Activated CD4-positive, alpha-beta T cell treated with anti-CD3 and anti-CD28 coated beads for 36 hours (primary cell): ENCODE measurements at regions not wholly inside any gene's neighbourhood (a gene's known extent, or its start where the extent isn't known, plus 50 kb on each side); places are given as distances from the start of the nearest gene placed in this dataset.

Source experiments
- ATAC-seq: fragments of 200-7000 bp; cut with Tn5 transposase; one replicate; pipeline ENCODE4 v1.10.0; 2021; ENCODE audit warnings: mild to moderate bottlenecking, moderate library complexity
- CTCF ChIA-PET: fragments of 350-600 bp; sonication (Branson Sonifier 250); formaldehyde crosslinking; loops from one replicate; lab custom pipeline; 2021; ENCODE audit warnings: antibody characterized with exemption; lab: Charles Lee
- POLR2A ChIA-PET: fragments of 350-600 bp; sonication (Branson Sonifier 250); formaldehyde crosslinking; loops from one replicate; lab custom pipeline; 2021; ENCODE audit warnings: antibody characterized with exemption, inconsistent platforms; lab: Charles Lee
- DNase-seq: peaks from one replicate; pipeline ENCODE4 v3.0.0-alpha.2; 2020
- H3K27ac Mint-ChIP-seq: one replicate; pipeline ENCODE4 v1.8.0; 2021; ENCODE audit warnings: mixed read lengths
- H3K27me3 Mint-ChIP-seq: one replicate; pipeline ENCODE4 v1.8.0; 2021; ENCODE audit warnings: mixed read lengths
- H3K36me3 Mint-ChIP-seq: one replicate; pipeline ENCODE4 v1.8.0; 2021; ENCODE audit warnings: low read depth, mixed read lengths
- H3K4me1 Mint-ChIP-seq: one replicate; pipeline ENCODE4 v1.8.0; 2021; ENCODE audit warnings: mixed read lengths
- H3K4me3 Mint-ChIP-seq: one replicate; pipeline ENCODE4 v1.8.0; 2021; ENCODE audit warnings: mild to moderate bottlenecking, moderate library complexity, mixed read lengths
- H3K9me3 Mint-ChIP-seq: one replicate; pipeline ENCODE4 v1.8.0; 2021; ENCODE audit warnings: low read depth, mixed read lengths
- intact Hi-C, 2 experiments: fragments of 100-400 bp; cut with DNase I in 1 of 2; cut with micrococcal nuclease in 1 of 2; formaldehyde crosslinking; loops; one replicate each; pipeline versions ENCODE4 v1.14.2 to v1.15.1; 2022 to 2024; cut with DNase I, micrococcal nuclease

- POLR2A ChIA-PET = no interaction called here
- ATAC-seq = no peak
- Mint-ChIP-seq H3K4me3 (no peak overlapping the region), H3K36me3 (no peaks in the 10 kb centered on the region), H3K27me3 (peaks cover 10% of the 10 kb centered on the region), H3K9me3 (no peaks in the 10 kb centered on the region), H3K4me1 (no peaks in the 10 kb centered on the region), H3K27ac (no peak overlapping the region)
- no peak for DNase-seq
- CTCF ChIA-PET = no interaction called here
- intact Hi-C loops = no loop called here
These were observed 70.2 kb upstream of the PDE4B start for GRCh38 chr1:65722461-65722860.

- Mint-ChIP-seq H3K9me3 (no peaks in the 10 kb centered on the region), H3K36me3 (no peaks in the 10 kb centered on the region)
- CTCF ChIA-PET = interaction anchor here (0.8 to 1.2 kb wide), 2 partner anchors 8 to 37 kb away, joined by 3 to 5 read pairs; no protein-coding TSS in a partner anchor
These were observed 68.5 kb upstream of the PDE4B start for GRCh38 chr1:65724151-65724550.

GRCh38 chr1:65725064-65725463 is 67.6 kb upstream of the PDE4B start:
- Mint-ChIP-seq H3K9me3 (no peaks in the 10 kb centered on the region), H3K4me1 (no peaks in the 10 kb centered on the region), H3K27ac (no peak overlapping the region), H3K4me3 (no peak overlapping the region), H3K36me3 (no peaks in the 10 kb centered on the region), H3K27me3 (peaks cover 16% of the 10 kb centered on the region)
- ChIA-PET CTCF (interaction anchor here (0.8 to 1.2 kb wide), 2 partner anchors 9 to 38 kb away, joined by 3 to 5 read pairs; no protein-coding TSS in a partner anchor), POLR2A (no interaction called here)
- DNase-seq = no peak
- intact Hi-C loops = no loop called here
- no peak for ATAC-seq

More at GRCh38 chr1:65724151-65724550, 68.5 kb upstream of the PDE4B start:
- H3K27me3 Mint-ChIP-seq = peaks cover 16% of the 10 kb centered on the region
- POLR2A ChIA-PET = no interaction called here
- no peak for DNase-seq
- intact Hi-C loops = no loop called here
- H3K27ac Mint-ChIP-seq = no peak overlapping the region
- H3K4me3 Mint-ChIP-seq = no peak overlapping the region
- ATAC-seq = no peak
- H3K4me1 Mint-ChIP-seq = no peaks in the 10 kb centered on the region

- H3K27me3 Mint-ChIP-seq = peaks cover 20% of the 10 kb centered on the region
- no peaks in the 10 kb centered on the region for H3K4me1 Mint-ChIP-seq
- no peak overlapping the region for H3K27ac Mint-ChIP-seq
- POLR2A ChIA-PET = no interaction called here
- CTCF ChIA-PET = no interaction called here
- no peaks in the 10 kb centered on the region for H3K36me3 Mint-ChIP-seq
- no peaks in the 10 kb centered on the region for H3K9me3 Mint-ChIP-seq
- no peak for DNase-seq
- intact Hi-C loops = no loop called here
- H3K4me3 Mint-ChIP-seq = no peak overlapping the region
- no peak for ATAC-seq
These were observed 64.2 kb upstream of the PDE4B start for GRCh38 chr1:65728504-65728903.

GRCh38 chr1:65729259-65729658 is 63.4 kb upstream of the PDE4B start:
- Mint-ChIP-seq H3K36me3 (no peaks in the 10 kb centered on the region), H3K4me3 (no peak overlapping the region), H3K27ac (no peak overlapping the region), H3K27me3 (peaks cover 20% of the 10 kb centered on the region), H3K4me1 (no peaks in the 10 kb centered on the region), H3K9me3 (no peaks in the 10 kb centered on the region)
- ChIA-PET CTCF (no interaction called here), POLR2A (no interaction called here)
- ATAC-seq (no peak), DNase-seq (no peak)
- intact Hi-C loops = no loop called here

- DNase-seq (no peak), ATAC-seq (no peak)
- no peak overlapping the region for H3K4me3 Mint-ChIP-seq
- H3K36me3 Mint-ChIP-seq = no peaks in the 10 kb centered on the region
- intact Hi-C loops = no loop called here
- H3K27me3 Mint-ChIP-seq = peaks cover 5% of the 10 kb centered on the region
- no peak overlapping the region for H3K27ac Mint-ChIP-seq
- peaks cover 2% of the 10 kb centered on the region for H3K9me3 Mint-ChIP-seq
- no peaks in the 10 kb centered on the region for H3K4me1 Mint-ChIP-seq
- CTCF ChIA-PET = no interaction called here
- POLR2A ChIA-PET = no interaction called here
These were observed 57.7 kb upstream of the PDE4B start for GRCh38 chr1:65734979-65735378.

- Mint-ChIP-seq H3K27ac (no peak overlapping the region), H3K4me3 (no peak overlapping the region), H3K36me3 (no peaks in the 10 kb centered on the region), H3K27me3 (peaks cover 2% of the 10 kb centered on the region), H3K9me3 (peaks cover 18% of the 10 kb centered on the region), H3K4me1 (no peaks in the 10 kb centered on the region)
- CTCF ChIA-PET = no interaction called here
- ATAC-seq (no peak), DNase-seq (no peak)
- POLR2A ChIA-PET = no interaction called here
- intact Hi-C loops = no loop called here
These were observed 50.7 kb upstream of the PDE4B start for GRCh38 chr1:65741993-65742392.
